PC-3 (cell line): ENCODE measurements at regions not wholly inside any gene's neighbourhood (a gene's known extent, or its start where the extent isn't known, plus 50 kb on each side); places are given as distances from the start of the nearest gene placed in this dataset.
A peak's percentile ranks its signal among the peaks of the same experiment; 100 is the strongest.

Experiments
- ATAC-seq: fragments of 200-7000 bp; cut with Tn5 transposase; 2 replicates; pipeline ENCODE4 v1.9.1; 2020; ENCODE audit warnings: mild to moderate bottlenecking, moderate library complexity
- BruUV-seq: library from RNA; stranded (reverse); fragments of 400-500 nt; replicated peaks from 2 replicates; lab custom pipeline; 2021; lab: Mats Ljungman, UMichigan
- CTCF ChIA-PET: fragments of 300-600 bp; sonication (Branson Sonifier 250); formaldehyde crosslinking; loops from one replicate; lab custom pipeline; 2022; ENCODE audit warnings: antibody characterized with exemption; lab: Charles Lee
- POLR2A ChIA-PET: fragments of 300-600 bp; sonication (Branson Sonifier 250); formaldehyde crosslinking; loops from one replicate; lab custom pipeline; 2022; ENCODE audit warnings: antibody characterized with exemption; ENCODE audit not compliant: unreplicated experiment; lab: Charles Lee
- DNase-seq: peaks from one replicate; pipeline ENCODE4 v3.0.0-alpha.2; 2015
- H2AFZ ChIP-seq: fragments of 300-600 bp; sonication (generic); 2 replicates; pipeline ENCODE4 v1.6.0; 2016; ENCODE audit warnings: antibody characterized with exemption, low read length
- H3F3A ChIP-seq: fragments of 300-600 bp; sonication (generic); one replicate; pipeline ENCODE4 v1.6.0; 2017; ENCODE audit warnings: antibody characterized with exemption, low read length, control low read depth, mild to moderate bottlenecking; ENCODE audit not compliant: unreplicated experiment
- H3K27ac ChIP-seq: fragments of 300-600 bp; sonication (generic); 2 replicates; pipeline ENCODE4 v1.5.1; 2016; ENCODE audit warnings: mild to moderate bottlenecking, low read length
- H3K27me3 ChIP-seq: fragments of 300-600 bp; sonication (generic); 2 replicates; pipeline ENCODE4 v1.6.1; 2016; ENCODE audit warnings: low read length, mixed read lengths
- H3K36me3 ChIP-seq: fragments of 300-600 bp; sonication (generic); 2 replicates; pipeline ENCODE4 v1.6.1; 2016; ENCODE audit warnings: low read depth, mixed run types, low read length, mixed read lengths
- H3K4me1 ChIP-seq: fragments of 300-600 bp; sonication (generic); 2 replicates; pipeline ENCODE4 v1.5.1; 2016; ENCODE audit warnings: low read length; ENCODE audit not compliant: insufficient read depth
- H3K4me2 ChIP-seq: fragments of 300-600 bp; sonication (generic); 2 replicates; pipeline ENCODE4 v1.6.0; 2016; ENCODE audit warnings: low read length
- H3K4me3 ChIP-seq: fragments of 300-600 bp; sonication (generic); 2 replicates; pipeline ENCODE4 v1.5.1; 2016; ENCODE audit warnings: mild to moderate bottlenecking, low read length, mixed read lengths
- H3K79me2 ChIP-seq: fragments of 300-600 bp; sonication (generic); 2 replicates; pipeline ENCODE4 v1.6.1; 2017; ENCODE audit warnings: low read length, mixed read lengths
- H3K9ac ChIP-seq: fragments of 300-600 bp; sonication (generic); 2 replicates; pipeline ENCODE4 v1.6.0; 2016; ENCODE audit warnings: mild to moderate bottlenecking, low read length
- H3K9me2 ChIP-seq: fragments of 300-600 bp; sonication (generic); replicated peaks from 2 replicates; pipeline ENCODE4 v1.6.1; 2016; ENCODE audit warnings: mixed run types, low read length, mixed read lengths
- H3K9me3 ChIP-seq: fragments of 300-600 bp; sonication (generic); 2 replicates; pipeline ENCODE4 v1.6.1; 2016; ENCODE audit warnings: low read length, mixed read lengths
- H4K20me1 ChIP-seq: fragments of 300-600 bp; sonication (generic); 2 replicates; pipeline ENCODE4 v1.6.1; 2016; ENCODE audit warnings: low read length, mixed read lengths
- EZH2 ChIP-seq: fragments of 300-600 bp; sonication (generic); IDR thresholded peaks from one replicate; pipeline ENCODE4 v1.6.1; 2017; ENCODE audit warnings: antibody characterized with exemption, mild to moderate bottlenecking, low read length; ENCODE audit not compliant: unreplicated experiment
- EZH2phosphoT487 ChIP-seq: fragments of 300-600 bp; sonication (generic); IDR thresholded peaks from 2 replicates; pipeline ENCODE4 v1.6.1; 2018; ENCODE audit warnings: mild to moderate bottlenecking, antibody characterized with exemption, low read length, borderline replicate concordance
- intact Hi-C: fragments of 100-400 bp; cut with micrococcal nuclease; formaldehyde crosslinking; loops from 2 replicates; pipeline ENCODE4 v1.9.0; 2023
- TF ChIP-seq, protein P1 (sequence below): fragments of 300-600 bp; sonication (generic); conservative IDR thresholded peaks from 2 replicates; pipeline ENCODE4 v1.5.1; 2017; ENCODE audit warnings: antibody characterized with exemption, low read depth, mild to moderate bottlenecking, low read length

GRCh38 chr2:239753401-239753837 lies 271.7 kb downstream of the NDUFA10 start:
- no peak overlapping the region for H3K4me2 ChIP-seq
- no peak for DNase-seq
- H2AFZ ChIP-seq, result no peak overlapping the region
- H3K4me3 ChIP-seq, result no peak overlapping the region
- H3K9me2 ChIP-seq, result no peaks in the 10 kb centered on the region
- H3K27me3 ChIP-seq, result no peaks in the 10 kb centered on the region
- H3K9me3 ChIP-seq, result no peaks in the 10 kb centered on the region
- CTCF ChIA-PET, result no interaction called here
- no peak for TF ChIP-seq EZH2
- TF ChIP-seq EZH2phosphoT487, result no peak
- TF ChIP-seq, protein P1, sequence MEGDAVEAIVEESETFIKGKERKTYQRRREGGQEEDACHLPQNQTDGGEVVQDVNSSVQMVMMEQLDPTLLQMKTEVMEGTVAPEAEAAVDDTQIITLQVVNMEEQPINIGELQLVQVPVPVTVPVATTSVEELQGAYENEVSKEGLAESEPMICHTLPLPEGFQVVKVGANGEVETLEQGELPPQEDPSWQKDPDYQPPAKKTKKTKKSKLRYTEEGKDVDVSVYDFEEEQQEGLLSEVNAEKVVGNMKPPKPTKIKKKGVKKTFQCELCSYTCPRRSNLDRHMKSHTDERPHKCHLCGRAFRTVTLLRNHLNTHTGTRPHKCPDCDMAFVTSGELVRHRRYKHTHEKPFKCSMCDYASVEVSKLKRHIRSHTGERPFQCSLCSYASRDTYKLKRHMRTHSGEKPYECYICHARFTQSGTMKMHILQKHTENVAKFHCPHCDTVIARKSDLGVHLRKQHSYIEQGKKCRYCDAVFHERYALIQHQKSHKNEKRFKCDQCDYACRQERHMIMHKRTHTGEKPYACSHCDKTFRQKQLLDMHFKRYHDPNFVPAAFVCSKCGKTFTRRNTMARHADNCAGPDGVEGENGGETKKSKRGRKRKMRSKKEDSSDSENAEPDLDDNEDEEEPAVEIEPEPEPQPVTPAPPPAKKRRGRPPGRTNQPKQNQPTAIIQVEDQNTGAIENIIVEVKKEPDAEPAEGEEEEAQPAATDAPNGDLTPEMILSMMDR, result no peak
- H3K27ac ChIP-seq, result no peak overlapping the region
- no peaks in the 10 kb centered on the region for H4K20me1 ChIP-seq
- no peaks in the 10 kb centered on the region for H3F3A ChIP-seq
- no peak for ATAC-seq
- intact Hi-C loops, result no loop called here
- POLR2A ChIA-PET, result no interaction called here
- H3K4me1 ChIP-seq, result peaks cover 10% of the 10 kb centered on the region
- no peak overlapping the region for H3K9ac ChIP-seq
- H3K36me3 ChIP-seq, result no peaks in the 10 kb centered on the region
- BruUV-seq, result no TSS peak
- no peaks in the 10 kb centered on the region for H3K79me2 ChIP-seq

- H3F3A ChIP-seq, result no peaks in the 10 kb centered on the region
- no TSS peak for BruUV-seq
- no peaks in the 10 kb centered on the region for H3K36me3 ChIP-seq
- intact Hi-C loops, result no loop called here
- DNase-seq, result peak; percentile 8
- no peak for ATAC-seq
- H3K9ac ChIP-seq, result no peak overlapping the region
- no peaks in the 10 kb centered on the region for H3K9me3 ChIP-seq
- no peaks in the 10 kb centered on the region for H3K27me3 ChIP-seq
- H2AFZ ChIP-seq, result no peak overlapping the region
- peaks cover 5% of the 10 kb centered on the region for H3K4me1 ChIP-seq
- H3K4me3 ChIP-seq, result no peak overlapping the region
- H3K9me2 ChIP-seq, result no peaks in the 10 kb centered on the region
- H4K20me1 ChIP-seq, result no peaks in the 10 kb centered on the region
- TF ChIP-seq EZH2phosphoT487, result no peak
- no peak overlapping the region for H3K27ac ChIP-seq
- POLR2A ChIA-PET, result no interaction called here
- H3K79me2 ChIP-seq, result no peaks in the 10 kb centered on the region
- no peak overlapping the region for H3K4me2 ChIP-seq
- CTCF ChIA-PET, result no interaction called here
These were observed 272.2 kb downstream of the NDUFA10 start for GRCh38 chr2:239752951-239753350.

- ChIA-PET POLR2A (no interaction called here), CTCF (no interaction called here)
- intact Hi-C loops, result no loop called here
These were observed 273.3 kb downstream of the NDUFA10 start for GRCh38 chr2:239751679-239752355.

More at GRCh38 chr2:239751679-239752355, 273.3 kb downstream of the NDUFA10 start:
- Histone ChIP-seq H3K27me3 (peaks cover 7% of the 10 kb centered on the region), H3K9me2 (no peaks in the 10 kb centered on the region), H3K4me2 (no peak overlapping the region), H4K20me1 (no peaks in the 10 kb centered on the region), H3K4me3 (no peak overlapping the region), H3K27ac (no peak overlapping the region), H3K9ac (no peak overlapping the region), H3K4me1 (no peaks in the 10 kb centered on the region), H3K79me2 (no peaks in the 10 kb centered on the region), H3K9me3 (no peaks in the 10 kb centered on the region), H2AFZ (no peak overlapping the region), H3F3A (no peaks in the 10 kb centered on the region), H3K36me3 (no peaks in the 10 kb centered on the region)
- TF ChIP-seq, protein P1, result no peak
- TF ChIP-seq EZH2, result no peak
- TF ChIP-seq EZH2phosphoT487, result no peak
- ATAC-seq (no peak), DNase-seq (no peak)
- no TSS peak for BruUV-seq
